HEK293 (cell line): ENCODE measurements at regions not wholly inside any gene's neighbourhood (a gene's known extent, or its start where the extent isn't known, plus 50 kb on each side); places are given as distances from the start of the nearest gene placed in this dataset.

ENCODE experiments used
- CTCF ChIA-PET: fragments of 350-600 bp; formaldehyde crosslinking; extraction: SDS; loops from one replicate; lab custom pipeline; 2021; ENCODE audit warnings: antibody characterized with exemption; lab: Yijun Ruan, JAX
- POLR2A ChIA-PET: fragments of 300-600 bp; formaldehyde crosslinking; extraction: SDS; loops from one replicate; lab custom pipeline; 2020; ENCODE audit warnings: antibody characterized with exemption, inconsistent platforms; lab: Yijun Ruan, JAX
- H3K27ac ChIP-seq: fragments of 200-500 bp; sonication (Bioruptor generic); 2 replicates; pipeline ENCODE4 v1.5.1; 2014; ENCODE audit warnings: low read depth, low read length, control low read depth, inconsistent platforms; ENCODE audit errors: extremely low read depth
- H3K36me3 ChIP-seq, 2 experiments: fragments of 200-500 bp in 1 of 2; sonication (Bioruptor generic) in 1 of 2; 1 replicate in 1 of 2; 2 replicates in 1 of 2; pipeline ENCODE4 v1.5.1; 2014 to 2017; ENCODE audit warnings: inconsistent platforms in 2 of 2, low read length in 2 of 2; ENCODE audit not compliant: control insufficient read depth in 2 of 2, insufficient read depth in 1 of 2
- H3K4me1 ChIP-seq: fragments of 200-500 bp; sonication (Bioruptor generic); 2 replicates; pipeline ENCODE4 v1.5.1; 2014; ENCODE audit warnings: mild to moderate bottlenecking, low read length, inconsistent platforms; ENCODE audit not compliant: control insufficient read depth, insufficient read depth
- H3K4me3 ChIP-seq: 2 replicates; pipeline ENCODE4 v1.5.1; 2011; ENCODE audit warnings: low read depth, mild to moderate bottlenecking, control low read depth, low read length, moderate library complexity
- H3K9me3 ChIP-seq: fragments of 200-500 bp; sonication (Bioruptor generic); 2 replicates; pipeline ENCODE4 v1.5.1; 2014; ENCODE audit warnings: low read depth, low read length, inconsistent platforms; ENCODE audit not compliant: control insufficient read depth, insufficient read depth
- BCL6B ChIP-seq: fragments of 450-650 bp; formaldehyde crosslinking; IDR thresholded peaks from 2 replicates; pipeline ENCODE4 v1.5.1; 2017; ENCODE audit warnings: missing biosample characterization, missing genetic modification characterization
- HOXD13 ChIP-seq: sonication (generic); formaldehyde crosslinking; IDR thresholded peaks from 2 replicates; pipeline ENCODE4 v1.8.0; 2022; ENCODE audit warnings: missing genetic modification reagents, borderline replicate concordance
- YY1 ChIP-seq: fragments of 450-650 bp; formaldehyde crosslinking; IDR thresholded peaks from 2 replicates; pipeline ENCODE4 v1.5.1; 2018; ENCODE audit warnings: missing biosample characterization, missing genetic modification characterization
- ZBTB11 ChIP-seq: fragments of 450-650 bp; formaldehyde crosslinking; conservative IDR thresholded peaks from 2 replicates; pipeline ENCODE4 v1.5.1; 2016; ENCODE audit warnings: low read depth, missing biosample characterization, missing genetic modification characterization
- ZBTB44 ChIP-seq: fragments of 450-650 bp; IDR thresholded peaks from 2 replicates; pipeline ENCODE4 v1.5.1; 2018; ENCODE audit warnings: missing biosample characterization, mild to moderate bottlenecking, missing genetic modification characterization
- ZNF23 ChIP-seq: fragments of 450-650 bp; formaldehyde crosslinking; IDR thresholded peaks from 2 replicates; pipeline ENCODE4 v1.5.1; 2016; ENCODE audit warnings: missing biosample characterization, missing genetic modification characterization, borderline replicate concordance
- ZNF302 ChIP-seq: fragments of 450-650 bp; formaldehyde crosslinking; IDR thresholded peaks from 2 replicates; pipeline ENCODE4 v1.5.1; 2016; ENCODE audit warnings: missing biosample characterization, missing genetic modification characterization, low read depth
- ZNF324 ChIP-seq: fragments of 450-650 bp; formaldehyde crosslinking; IDR thresholded peaks from 2 replicates; pipeline ENCODE4 v1.5.1; 2016; ENCODE audit warnings: missing biosample characterization, missing genetic modification characterization
- ZNF391 ChIP-seq: fragments of 450-650 bp; formaldehyde crosslinking; IDR thresholded peaks from 2 replicates; pipeline ENCODE4 v1.5.1; 2016; ENCODE audit warnings: low read depth, missing biosample characterization, missing genetic modification characterization, borderline replicate concordance
- ZNF394 ChIP-seq: fragments of 450-650 bp; formaldehyde crosslinking; IDR thresholded peaks from 2 replicates; pipeline ENCODE4 v1.5.1; 2016; ENCODE audit warnings: missing biosample characterization, missing genetic modification characterization, mild to moderate bottlenecking, moderate library complexity, borderline replicate concordance
- ZNF404 ChIP-seq: fragments of 450-650 bp; formaldehyde crosslinking; IDR thresholded peaks from 2 replicates; pipeline ENCODE4 v1.5.1; 2017; ENCODE audit warnings: missing biosample characterization, missing genetic modification characterization
- ZNF449 ChIP-seq: fragments of 450-650 bp; formaldehyde crosslinking; IDR thresholded peaks from 2 replicates; pipeline ENCODE4 v1.5.1; 2017; ENCODE audit warnings: missing biosample characterization, mild to moderate bottlenecking, missing genetic modification characterization, moderate library complexity
- ZSCAN23 ChIP-seq: fragments of 450-650 bp; formaldehyde crosslinking; IDR thresholded peaks from 2 replicates; pipeline ENCODE4 v1.5.1; 2016; ENCODE audit warnings: missing biosample characterization, missing genetic modification characterization
- ZXDB ChIP-seq: fragments of 450-650 bp; formaldehyde crosslinking; IDR thresholded peaks from 2 replicates; pipeline ENCODE4 v1.5.1; 2016; ENCODE audit warnings: missing biosample characterization, missing genetic modification characterization

- CTCF ChIA-PET: interaction anchor here (1.0 to 1.5 kb wide), 3 partner anchors 235 to 431 kb away, joined by 3 to 6 read pairs (median 3); no protein-coding TSS in a partner anchor
- Histone ChIP-seq H3K9me3 (no peaks in the 10 kb centered on the region), H3K36me3 (no peaks in the 10 kb centered on the region), H3K4me3 (no peak overlapping the region), H3K4me1 (no peaks in the 10 kb centered on the region), H3K27ac (no peak overlapping the region)
- POLR2A ChIA-PET: no interaction called here
- TF ChIP-seq BCL6B (tag by site-specific recombination) (no peak), ZBTB11 (tag by site-specific recombination) (no peak), ZNF23 (no peak), ZNF449 (no peak), ZNF394 (no peak), ZNF324 (no peak), ZXDB (tag by site-specific recombination) (no peak), ZNF391 (tag by site-specific recombination) (no peak), ZSCAN23 (tag by site-specific recombination) (no peak), HOXD13 (CRISPR knock-in tag) (no peak), YY1 (no peak), ZNF404 (tag by site-specific recombination) (no peak)
Observed at GRCh38 chr18:51541230-51541629, 343.7 kb upstream of the MEX3C start.

GRCh38 chr18:51543658-51544155 lies 346.2 kb upstream of the MEX3C start:
- Histone ChIP-seq H3K4me1 (no peaks in the 10 kb centered on the region), H3K36me3 (no peaks in the 10 kb centered on the region), H3K27ac (no peak overlapping the region), H3K4me3 (no peak overlapping the region), H3K9me3 (no peaks in the 10 kb centered on the region)
- POLR2A ChIA-PET: no interaction called here
- no peak for TF ChIP-seq ZSCAN23 (tag by site-specific recombination)
- TF ChIP-seq ZNF302 (tag by site-specific recombination): no peak
- TF ChIP-seq ZNF449: no peak
- no peak for TF ChIP-seq ZBTB44
- CTCF ChIA-PET: no interaction called here
